GM23338 (cell line): ENCODE measurements at regions not wholly inside any gene's neighbourhood (a gene's known extent, or its start where the extent isn't known, plus 50 kb on each side); places are given as distances from the start of the nearest gene placed in this dataset.

Source experiments
- ATAC-seq: fragments of 200-7000 bp; cut with Tn5 transposase; 3 replicates; pipeline ENCODE4 v1.9.1; 2020
- DNase-seq: peaks from one replicate; pipeline ENCODE4 v3.0.0-alpha.2; 2015; ENCODE audit warnings: low spot score
- H2AFZ ChIP-seq: fragments of 200-600 bp; sonication (generic); 2 replicates; pipeline ENCODE4 v1.8.0; 2016; ENCODE audit warnings: antibody characterized with exemption, mild to moderate bottlenecking, moderate library complexity
- H3F3A ChIP-seq: fragments of 200-600 bp; sonication (generic); replicated peaks from 2 replicates; pipeline ENCODE4 v1.8.0; 2017; ENCODE audit warnings: antibody characterized with exemption, mixed run types, low read depth
- H3K27ac ChIP-seq: fragments of 200-600 bp; sonication (generic); 2 replicates; pipeline ENCODE4 v1.6.1; 2016; ENCODE audit warnings: low read depth
- H3K27me3 ChIP-seq: fragments of 200-600 bp; sonication (generic); 2 replicates; pipeline ENCODE4 v1.8.0; 2016; ENCODE audit warnings: mild to moderate bottlenecking, mixed run types, moderate library complexity; ENCODE audit not compliant: insufficient read depth
- H3K36me3 ChIP-seq: fragments of 200-600 bp; sonication (generic); 2 replicates; pipeline ENCODE4 v1.8.0; 2016; ENCODE audit warnings: mild to moderate bottlenecking; ENCODE audit not compliant: insufficient read depth
- H3K4me1 ChIP-seq: fragments of 200-600 bp; sonication (generic); 2 replicates; pipeline ENCODE4 v1.8.0; 2016; ENCODE audit warnings: mild to moderate bottlenecking, moderate library complexity; ENCODE audit not compliant: insufficient read depth
- H3K4me2 ChIP-seq: fragments of 200-600 bp; sonication (generic); 2 replicates; pipeline ENCODE4 v1.7.1; 2017; ENCODE audit warnings: mixed run types
- H3K4me3 ChIP-seq: fragments of 200-600 bp; sonication (generic); 2 replicates; pipeline ENCODE4 v1.6.1; 2016; ENCODE audit warnings: mixed run types
- H3K79me2 ChIP-seq: fragments of 200-600 bp; sonication (generic); replicated peaks from 2 replicates; pipeline ENCODE4 v1.8.0; 2017; ENCODE audit warnings: mild to moderate bottlenecking; ENCODE audit not compliant: insufficient read depth
- H3K9me2 ChIP-seq: fragments of 200-600 bp; sonication (generic); 2 replicates; pipeline ENCODE4 v1.8.0; 2017; ENCODE audit not compliant: insufficient read depth
- H4K20me1 ChIP-seq: fragments of 200-600 bp; sonication (generic); replicated peaks from 2 replicates; pipeline ENCODE4 v1.8.0; 2017; ENCODE audit warnings: mild to moderate bottlenecking; ENCODE audit not compliant: insufficient read depth
- H3K27ac Mint-ChIP-seq: 2 replicates; pipeline ENCODE4 v1.8.0; 2020; ENCODE audit warnings: inconsistent platforms, mild to moderate bottlenecking, moderate library complexity, mixed read lengths
- H3K27me3 Mint-ChIP-seq: 3 replicates; pipeline ENCODE4 v1.8.0; 2022; ENCODE audit warnings: low read depth, mild to moderate bottlenecking, moderate library complexity, mixed read lengths, inconsistent platforms; ENCODE audit not compliant: insufficient read depth, poor library complexity
- H3K36me3 Mint-ChIP-seq: 3 replicates; pipeline ENCODE4 v1.8.0; 2021; ENCODE audit warnings: low read depth, mild to moderate bottlenecking, inconsistent platforms, moderate library complexity, mixed read lengths
- H3K4me1 Mint-ChIP-seq: 3 replicates; pipeline ENCODE4 v1.8.0; 2020; ENCODE audit warnings: mild to moderate bottlenecking, inconsistent platforms, mixed read lengths
- H3K4me3 Mint-ChIP-seq: 3 replicates; pipeline ENCODE4 v1.8.0; 2021; ENCODE audit warnings: moderate library complexity, mild to moderate bottlenecking, inconsistent platforms, mixed read lengths
- H3K9me3 Mint-ChIP-seq: 3 replicates; pipeline ENCODE4 v1.8.0; 2020; ENCODE audit warnings: moderate library complexity, mild to moderate bottlenecking, inconsistent platforms, mixed read lengths
- CREB1 ChIP-seq: fragments of 250-450 bp; sonication (Bioruptor Pico); IDR thresholded peaks from 2 replicates; pipeline ENCODE4 v1.5.0; 2020; ENCODE audit warnings: low read depth, mild to moderate bottlenecking, moderate library complexity
- EZH2 ChIP-seq: fragments of 200-600 bp; sonication (generic); IDR thresholded peaks from one replicate; pipeline ENCODE4 v1.8.0; 2017; ENCODE audit warnings: antibody characterized with exemption, mild to moderate bottlenecking, low read depth; ENCODE audit not compliant: unreplicated experiment
- NANOG ChIP-seq: IDR thresholded peaks from 2 replicates; pipeline ENCODE4 v1.6.1; 2016; ENCODE audit warnings: antibody characterized with exemption, borderline replicate concordance
- REST ChIP-seq: IDR thresholded peaks from one replicate; pipeline ENCODE4 v1.6.1; 2018; ENCODE audit warnings: antibody characterized with exemption; ENCODE audit not compliant: unreplicated experiment
- STAT1 ChIP-seq: IDR thresholded peaks from one replicate; pipeline ENCODE4 v1.6.1; 2016; ENCODE audit warnings: antibody characterized with exemption; ENCODE audit not compliant: unreplicated experiment
- ZNF114 ChIP-seq: fragments of 250-450 bp; sonication (Bioruptor Pico); IDR thresholded peaks from 2 replicates; pipeline ENCODE4 v1.5.0; 2020; ENCODE audit warnings: mild to moderate bottlenecking, moderate library complexity
- ZNF331 ChIP-seq: fragments of 250-450 bp; sonication (Bioruptor Pico); IDR thresholded peaks from 2 replicates; pipeline ENCODE4 v1.5.0; 2020; ENCODE audit warnings: low read depth, mild to moderate bottlenecking, moderate library complexity
- TF ChIP-seq, protein P1 (sequence below), 2 experiments: fragments of 200-600 bp in 1 of 2; sonication (generic) in 1 of 2; conservative IDR thresholded peaks; 2 replicates each; pipeline versions ENCODE4 v1.5.1 to v1.6.1; 2016 to 2017; ENCODE audit warnings: antibody characterized with exemption in 2 of 2, low read depth in 2 of 2, mild to moderate bottlenecking in 2 of 2, moderate library complexity in 1 of 2
- TF ChIP-seq, protein P2 (sequence below): fragments of 250-450 bp; sonication (Bioruptor Pico); IDR thresholded peaks from 2 replicates; pipeline ENCODE4 v1.5.0; 2020; ENCODE audit warnings: mild to moderate bottlenecking, moderate library complexity
- TF ChIP-seq, protein P3 (sequence below): IDR thresholded peaks from 2 replicates; pipeline ENCODE4 v1.6.1; 2016; ENCODE audit warnings: antibody characterized with exemption

DNA sequence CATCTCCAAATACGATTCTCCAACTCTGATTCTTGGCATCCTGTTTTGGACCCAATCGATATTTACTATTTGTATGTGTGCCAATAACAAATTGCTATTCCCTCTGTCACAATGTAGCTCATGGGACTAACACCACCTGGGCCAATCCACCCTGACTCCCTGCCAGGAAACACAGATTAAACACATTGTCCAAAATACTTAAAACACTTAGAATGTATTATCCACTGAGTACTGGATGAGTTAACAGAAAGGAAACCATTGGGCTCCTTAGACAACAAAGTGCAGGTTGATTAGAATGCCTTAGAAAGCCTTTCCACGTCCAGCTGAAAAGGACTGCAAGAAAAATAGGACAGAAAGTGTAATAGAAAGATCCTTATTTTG lies 79.4 kb upstream of the ARHGAP28 start:
- no peak for ATAC-seq
- Mint-ChIP-seq H3K4me1 (peaks cover 12% of the 10 kb centered on the region), H3K36me3 (no peaks in the 10 kb centered on the region), H3K4me3 (no peak overlapping the region), H3K27ac (no peak overlapping the region), H3K9me3 (no peaks in the 10 kb centered on the region), H3K27me3 (no peaks in the 10 kb centered on the region)
- DNase-seq, result no peak
- no peak overlapping the region for H2AFZ ChIP-seq
- peaks cover 18% of the 10 kb centered on the region for H3K4me1 ChIP-seq
- H3K36me3 ChIP-seq, result no peaks in the 10 kb centered on the region
- H3F3A ChIP-seq, result no peaks in the 10 kb centered on the region
- no peak overlapping the region for H3K27ac ChIP-seq
- no peaks in the 10 kb centered on the region; the same call in 1 of the 2 replicates for H3K9me2 ChIP-seq
- H4K20me1 ChIP-seq, result no peaks in the 10 kb centered on the region
- TF ChIP-seq NANOG (no peak), STAT1 (no peak)
- H3K4me2 ChIP-seq, result no peak overlapping the region
- H3K27me3 ChIP-seq, result no peaks in the 10 kb centered on the region
- H3K4me3 ChIP-seq, result no peak overlapping the region
- no peaks in the 10 kb centered on the region for H3K79me2 ChIP-seq

DNA sequence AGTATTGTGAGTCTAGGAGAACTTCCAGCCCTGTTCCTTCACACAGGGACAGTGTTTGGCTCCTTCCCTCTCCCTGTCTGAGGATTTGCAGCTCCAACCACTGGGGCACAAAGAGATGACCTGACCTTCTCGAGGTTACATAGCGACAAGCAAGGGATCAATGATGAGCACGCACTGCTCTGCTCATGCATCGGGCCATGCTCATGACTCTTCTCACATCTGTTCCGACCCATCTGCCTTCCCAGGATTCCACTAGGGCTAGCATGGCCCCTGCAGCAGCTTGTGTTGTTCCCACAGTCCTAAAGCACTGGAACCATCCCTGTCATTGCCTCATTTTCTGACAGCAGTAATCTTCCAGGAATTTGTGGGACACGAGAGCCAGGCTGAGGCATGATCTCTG lies 78.8 kb upstream of the ARHGAP28 start:
- Histone ChIP-seq H3K36me3 (no peaks in the 10 kb centered on the region), H3F3A (no peaks in the 10 kb centered on the region), H3K4me2 (no peak overlapping the region), H3K79me2 (no peaks in the 10 kb centered on the region), H3K4me3 (no peak overlapping the region), H3K27ac (no peak overlapping the region), H4K20me1 (no peaks in the 10 kb centered on the region), H3K9me2 (no peaks in the 10 kb centered on the region; the same call in 1 of the 2 replicates), H2AFZ (no peak overlapping the region; the same call in 1 of the 2 replicates), H3K4me1 (peaks cover 11% of the 10 kb centered on the region), H3K27me3 (no peaks in the 10 kb centered on the region)
- H3K27ac Mint-ChIP-seq, result no peak overlapping the region; the same call in 1 of the 2 replicates
- H3K27me3 Mint-ChIP-seq, result no peaks in the 10 kb centered on the region
- H3K36me3 Mint-ChIP-seq, result no peaks in the 10 kb centered on the region
- no peak overlapping the region for H3K4me3 Mint-ChIP-seq
- ATAC-seq (no peak), DNase-seq (no peak)
- no peaks in the 10 kb centered on the region for H3K9me3 Mint-ChIP-seq
- H3K4me1 Mint-ChIP-seq, result peaks cover 5% of the 10 kb centered on the region
- TF ChIP-seq, protein P1, sequence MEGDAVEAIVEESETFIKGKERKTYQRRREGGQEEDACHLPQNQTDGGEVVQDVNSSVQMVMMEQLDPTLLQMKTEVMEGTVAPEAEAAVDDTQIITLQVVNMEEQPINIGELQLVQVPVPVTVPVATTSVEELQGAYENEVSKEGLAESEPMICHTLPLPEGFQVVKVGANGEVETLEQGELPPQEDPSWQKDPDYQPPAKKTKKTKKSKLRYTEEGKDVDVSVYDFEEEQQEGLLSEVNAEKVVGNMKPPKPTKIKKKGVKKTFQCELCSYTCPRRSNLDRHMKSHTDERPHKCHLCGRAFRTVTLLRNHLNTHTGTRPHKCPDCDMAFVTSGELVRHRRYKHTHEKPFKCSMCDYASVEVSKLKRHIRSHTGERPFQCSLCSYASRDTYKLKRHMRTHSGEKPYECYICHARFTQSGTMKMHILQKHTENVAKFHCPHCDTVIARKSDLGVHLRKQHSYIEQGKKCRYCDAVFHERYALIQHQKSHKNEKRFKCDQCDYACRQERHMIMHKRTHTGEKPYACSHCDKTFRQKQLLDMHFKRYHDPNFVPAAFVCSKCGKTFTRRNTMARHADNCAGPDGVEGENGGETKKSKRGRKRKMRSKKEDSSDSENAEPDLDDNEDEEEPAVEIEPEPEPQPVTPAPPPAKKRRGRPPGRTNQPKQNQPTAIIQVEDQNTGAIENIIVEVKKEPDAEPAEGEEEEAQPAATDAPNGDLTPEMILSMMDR (conservative IDR thresholded peaks at IDR 0.05; ENCODE audit: low read depth in 2 of 2), result no peak
- TF ChIP-seq, protein P2, sequence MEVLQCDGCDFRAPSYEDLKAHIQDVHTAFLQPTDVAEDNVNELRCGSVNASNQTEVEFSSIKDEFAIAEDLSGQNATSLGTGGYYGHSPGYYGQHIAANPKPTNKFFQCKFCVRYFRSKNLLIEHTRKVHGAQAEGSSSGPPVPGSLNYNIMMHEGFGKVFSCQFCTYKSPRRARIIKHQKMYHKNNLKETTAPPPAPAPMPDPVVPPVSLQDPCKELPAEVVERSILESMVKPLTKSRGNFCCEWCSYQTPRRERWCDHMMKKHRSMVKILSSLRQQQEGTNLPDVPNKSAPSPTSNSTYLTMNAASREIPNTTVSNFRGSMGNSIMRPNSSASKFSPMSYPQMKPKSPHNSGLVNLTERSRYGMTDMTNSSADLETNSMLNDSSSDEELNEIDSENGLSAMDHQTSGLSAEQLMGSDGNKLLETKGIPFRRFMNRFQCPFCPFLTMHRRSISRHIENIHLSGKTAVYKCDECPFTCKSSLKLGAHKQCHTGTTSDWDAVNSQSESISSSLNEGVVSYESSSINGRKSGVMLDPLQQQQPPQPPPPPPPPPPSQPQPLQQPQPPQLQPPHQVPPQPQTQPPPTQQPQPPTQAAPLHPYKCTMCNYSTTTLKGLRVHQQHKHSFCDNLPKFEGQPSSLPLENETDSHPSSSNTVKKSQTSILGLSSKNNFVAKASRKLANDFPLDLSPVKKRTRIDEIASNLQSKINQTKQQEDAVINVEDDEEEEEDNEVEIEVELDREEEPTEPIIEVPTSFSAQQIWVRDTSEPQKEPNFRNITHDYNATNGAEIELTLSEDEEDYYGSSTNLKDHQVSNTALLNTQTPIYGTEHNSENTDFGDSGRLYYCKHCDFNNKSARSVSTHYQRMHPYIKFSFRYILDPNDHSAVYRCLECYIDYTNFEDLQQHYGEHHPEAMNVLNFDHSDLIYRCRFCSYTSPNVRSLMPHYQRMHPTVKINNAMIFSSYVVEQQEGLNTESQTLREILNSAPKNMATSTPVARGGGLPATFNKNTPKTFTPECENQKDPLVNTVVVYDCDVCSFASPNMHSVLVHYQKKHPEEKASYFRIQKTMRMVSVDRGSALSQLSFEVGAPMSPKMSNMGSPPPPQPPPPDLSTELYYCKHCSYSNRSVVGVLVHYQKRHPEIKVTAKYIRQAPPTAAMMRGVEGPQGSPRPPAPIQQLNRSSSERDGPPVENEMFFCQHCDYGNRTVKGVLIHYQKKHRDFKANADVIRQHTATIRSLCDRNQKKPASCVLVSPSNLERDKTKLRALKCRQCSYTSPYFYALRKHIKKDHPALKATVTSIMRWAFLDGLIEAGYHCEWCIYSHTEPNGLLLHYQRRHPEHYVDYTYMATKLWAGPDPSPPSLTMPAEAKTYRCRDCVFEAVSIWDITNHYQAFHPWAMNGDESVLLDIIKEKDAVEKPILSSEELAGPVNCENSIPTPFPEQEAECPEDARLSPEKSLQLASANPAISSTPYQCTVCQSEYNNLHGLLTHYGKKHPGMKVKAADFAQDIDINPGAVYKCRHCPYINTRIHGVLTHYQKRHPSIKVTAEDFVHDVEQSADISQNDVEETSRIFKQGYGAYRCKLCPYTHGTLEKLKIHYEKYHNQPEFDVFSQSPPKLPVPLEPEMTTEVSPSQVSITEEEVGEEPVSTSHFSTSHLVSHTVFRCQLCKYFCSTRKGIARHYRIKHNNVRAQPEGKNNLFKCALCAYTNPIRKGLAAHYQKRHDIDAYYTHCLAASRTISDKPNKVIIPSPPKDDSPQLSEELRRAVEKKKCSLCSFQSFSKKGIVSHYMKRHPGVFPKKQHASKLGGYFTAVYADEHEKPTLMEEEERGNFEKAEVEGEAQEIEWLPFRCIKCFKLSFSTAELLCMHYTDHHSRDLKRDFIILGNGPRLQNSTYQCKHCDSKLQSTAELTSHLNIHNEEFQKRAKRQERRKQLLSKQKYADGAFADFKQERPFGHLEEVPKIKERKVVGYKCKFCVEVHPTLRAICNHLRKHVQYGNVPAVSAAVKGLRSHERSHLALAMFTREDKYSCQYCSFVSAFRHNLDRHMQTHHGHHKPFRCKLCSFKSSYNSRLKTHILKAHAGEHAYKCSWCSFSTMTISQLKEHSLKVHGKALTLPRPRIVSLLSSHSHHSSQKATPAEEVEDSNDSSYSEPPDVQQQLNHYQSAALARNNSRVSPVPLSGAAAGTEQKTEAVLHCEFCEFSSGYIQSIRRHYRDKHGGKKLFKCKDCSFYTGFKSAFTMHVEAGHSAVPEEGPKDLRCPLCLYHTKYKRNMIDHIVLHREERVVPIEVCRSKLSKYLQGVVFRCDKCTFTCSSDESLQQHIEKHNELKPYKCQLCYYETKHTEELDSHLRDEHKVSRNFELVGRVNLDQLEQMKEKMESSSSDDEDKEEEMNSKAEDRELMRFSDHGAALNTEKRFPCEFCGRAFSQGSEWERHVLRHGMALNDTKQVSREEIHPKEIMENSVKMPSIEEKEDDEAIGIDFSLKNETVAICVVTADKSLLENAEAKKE (CRISPR knock-in tag), result no peak
- TF ChIP-seq EZH2 (no peak), ZNF331 (CRISPR knock-in tag) (no peak), STAT1 (no peak), REST (no peak), NANOG (no peak), CREB1 (no peak), ZNF114 (CRISPR knock-in tag) (no peak)
- TF ChIP-seq, protein P3, sequence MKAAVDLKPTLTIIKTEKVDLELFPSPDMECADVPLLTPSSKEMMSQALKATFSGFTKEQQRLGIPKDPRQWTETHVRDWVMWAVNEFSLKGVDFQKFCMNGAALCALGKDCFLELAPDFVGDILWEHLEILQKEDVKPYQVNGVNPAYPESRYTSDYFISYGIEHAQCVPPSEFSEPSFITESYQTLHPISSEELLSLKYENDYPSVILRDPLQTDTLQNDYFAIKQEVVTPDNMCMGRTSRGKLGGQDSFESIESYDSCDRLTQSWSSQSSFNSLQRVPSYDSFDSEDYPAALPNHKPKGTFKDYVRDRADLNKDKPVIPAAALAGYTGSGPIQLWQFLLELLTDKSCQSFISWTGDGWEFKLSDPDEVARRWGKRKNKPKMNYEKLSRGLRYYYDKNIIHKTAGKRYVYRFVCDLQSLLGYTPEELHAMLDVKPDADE, result no peak
